CD14-positive monocyte (primary cell): ENCODE measurements at regions not wholly inside any gene's neighbourhood (a gene's known extent, or its start where the extent isn't known, plus 50 kb on each side); places are given as distances from the start of the nearest gene placed in this dataset.
A peak's percentile ranks its signal among the peaks of the same experiment; 100 is the strongest.

Experiments
- DNase-seq, 3 donors: peaks; one replicate each; pipeline ENCODE4 v3.0.0-alpha.2; 2011 to 2022
- H2AFZ ChIP-seq: 2 replicates; pipeline ENCODE4 v1.6.0; 2012; ENCODE audit warnings: mild to moderate bottlenecking, low read depth, low read length, inconsistent platforms; ENCODE audit not compliant: insufficient read depth, poor library complexity, severe bottlenecking
- H3K27ac ChIP-seq, 2 donors: 1 replicate in 1 of 2; 2 replicates in 1 of 2; pipeline ENCODE4 v1.5.1; 2012 to 2013; ENCODE audit warnings: low read length in 2 of 2, control low read depth in 1 of 2, inconsistent platforms in 1 of 2, low read depth in 1 of 2, mild to moderate bottlenecking in 1 of 2
- H3K27me3 ChIP-seq, 2 donors: one replicate each; pipeline versions ENCODE4 v1.6.0 to v1.6.1; 2011 to 2013; ENCODE audit warnings: low read length in 2 of 2; ENCODE audit not compliant: control insufficient read depth in 2 of 2, insufficient read depth in 2 of 2
- H3K36me3 ChIP-seq, 2 donors: replicated peaks in 1 of 2; 1 replicate in 1 of 2; 2 replicates in 1 of 2; pipeline versions ENCODE4 v1.5.1 to v1.6.1; 2012 to 2013; ENCODE audit warnings: low read length in 2 of 2, control low read depth in 1 of 2, inconsistent platforms in 1 of 2, mild to moderate bottlenecking in 1 of 2; ENCODE audit not compliant: insufficient read depth in 2 of 2, control insufficient read depth in 1 of 2
- H3K4me1 ChIP-seq, 2 donors: 1 replicate in 1 of 2; 2 replicates in 1 of 2; pipeline versions ENCODE4 v1.5.1 to v1.6.1; 2012 to 2013; ENCODE audit warnings: low read length in 2 of 2, control low read depth in 1 of 2, inconsistent platforms in 1 of 2, mild to moderate bottlenecking in 1 of 2, moderate library complexity in 1 of 2; ENCODE audit not compliant: insufficient read depth in 2 of 2, control insufficient read depth in 1 of 2
- H3K4me2 ChIP-seq: replicated peaks from 2 replicates; pipeline ENCODE3; 2012; ENCODE audit warnings: low read length, moderate library complexity, mild to moderate bottlenecking; ENCODE audit not compliant: poor library complexity, severe bottlenecking; ENCODE audit errors: extremely low read depth
- H3K4me3 ChIP-seq, 3 experiments: fragments of 200-600 bp in 1 of 3; sonication (generic) in 1 of 3; replicated peaks in 1 of 3; 1 replicate in 2 of 3; 2 replicates in 1 of 3; pipeline ENCODE4 v1.5.1; 2011 to 2013; ENCODE audit warnings: low read length in 3 of 3, mild to moderate bottlenecking in 3 of 3, control low read depth in 2 of 3, low read depth in 2 of 3, inconsistent platforms in 1 of 3, moderate library complexity in 1 of 3
- H3K79me2 ChIP-seq: 2 replicates; pipeline ENCODE4 v1.6.0; 2012; ENCODE audit warnings: mild to moderate bottlenecking, control low read depth, inconsistent platforms, low read length, moderate library complexity; ENCODE audit not compliant: insufficient read depth
- H3K9ac ChIP-seq: 2 replicates; pipeline ENCODE4 v1.6.0; 2017; ENCODE audit warnings: low read length, mild to moderate bottlenecking; ENCODE audit not compliant: insufficient read depth, poor library complexity, severe bottlenecking
- H3K9me3 ChIP-seq, 2 donors: replicated peaks in 1 of 2; 1 replicate in 1 of 2; 2 replicates in 1 of 2; pipeline versions ENCODE4 v1.5.1 to v1.6.1; 2012 to 2013; ENCODE audit warnings: low read length in 2 of 2, control low read depth in 1 of 2; ENCODE audit not compliant: control insufficient read depth in 1 of 2, insufficient read depth in 1 of 2
- H4K20me1 ChIP-seq: 2 replicates; pipeline ENCODE4 v1.6.0; 2012; ENCODE audit warnings: mild to moderate bottlenecking, low read length, control low read depth, moderate library complexity; ENCODE audit not compliant: insufficient read depth
- H3K27ac Mint-ChIP-seq, 7 donors: one replicate each; pipeline ENCODE4 v1.8.0; 2020; ENCODE audit warnings: mild to moderate bottlenecking in 7 of 7, mixed read lengths in 7 of 7, moderate library complexity in 6 of 7, inconsistent platforms in 2 of 7
- H3K27me3 Mint-ChIP-seq, 3 donors: one replicate each; pipeline ENCODE4 v1.8.0; 2021 to 2022; ENCODE audit warnings: low read depth in 3 of 3, mild to moderate bottlenecking in 3 of 3, mixed read lengths in 3 of 3, moderate library complexity in 3 of 3, inconsistent platforms in 1 of 3
- H3K36me3 Mint-ChIP-seq, 2 donors: one replicate each; pipeline ENCODE4 v1.8.0; 2020; ENCODE audit warnings: mixed read lengths in 2 of 2, inconsistent platforms in 1 of 2, mild to moderate bottlenecking in 1 of 2
- H3K4me1 Mint-ChIP-seq: one replicate; pipeline ENCODE4 v1.8.0; 2020; ENCODE audit warnings: mild to moderate bottlenecking, mixed read lengths
- H3K4me3 Mint-ChIP-seq, 2 donors: one replicate each; pipeline ENCODE4 v1.8.0; 2020; ENCODE audit warnings: mild to moderate bottlenecking in 2 of 2, mixed read lengths in 2 of 2, moderate library complexity in 1 of 2
- H3K9me3 Mint-ChIP-seq, 7 donors: one replicate each; pipeline ENCODE4 v1.8.0; 2020 to 2022; ENCODE audit warnings: mixed read lengths in 7 of 7, mild to moderate bottlenecking in 6 of 7, moderate library complexity in 6 of 7, inconsistent platforms in 2 of 7
- CTCF ChIP-seq: fragments of 200-600 bp; IDR thresholded peaks from one replicate; pipeline ENCODE4 v1.8.0; 2022; ENCODE audit warnings: antibody characterized with exemption, mild to moderate bottlenecking
- WGBS: methylation state at CpG from one replicate; pipeline ENCODE4 v1.1.5; 2013; ENCODE audit warnings: missing lambda C conversion rate; ENCODE audit not compliant: insufficient coverage; 5-methylcytosine and 5-hydroxymethylcytosine counted together
- intact Hi-C, 2 donors: fragments of 100-400 bp; cut with micrococcal nuclease; formaldehyde crosslinking; loops; one replicate each; pipeline versions ENCODE4 v1.15.0 to v1.15.1; 2023

GRCh38 chr6:141482796-141483597 lies 649.7 kb upstream of the GJE1 start:
- Histone ChIP-seq H3K4me2 (peak overlapping the region; percentile 56), H3K9ac (peak overlapping the region; percentile 2), H3K79me2 (no peaks in the 10 kb centered on the region), H3K36me3 (no peaks in the 10 kb centered on the region), H4K20me1 (no peaks in the 10 kb centered on the region), H2AFZ (peak overlapping the region; percentile 73), H3K4me1 (peaks cover 21 to 24% of the 10 kb centered on the region in 2 donors), H3K27ac (peak overlapping the region in 1 of 2 donors; percentile 67), H3K27me3 (no peaks in the 10 kb centered on the region), H3K9me3 (no peaks in the 10 kb centered on the region), H3K4me3 (peak overlapping the region; percentile 31 to 56 (median 48))
- no peak for DNase-seq
- no peak for TF ChIP-seq CTCF
- H3K4me1 Mint-ChIP-seq = peaks cover 20% of the 10 kb centered on the region
- H3K4me3 Mint-ChIP-seq = peak overlapping the region; percentile 49 to 86
- intact Hi-C loops = no loop called here
- H3K27ac Mint-ChIP-seq = peak overlapping the region in 6 of 7 donors; percentile 28 to 79 (median 44)
- H3K27me3 Mint-ChIP-seq = no peaks in the 10 kb centered on the region
- peaks cover 0 to 3% (median 0%) of the 10 kb centered on the region in 7 donors for H3K9me3 Mint-ChIP-seq
- no CpG with 5 or more reads among the region's 6 CpGs for WGBS
- H3K36me3 Mint-ChIP-seq = no peaks in the 10 kb centered on the region

- Mint-ChIP-seq H3K36me3 (no peaks in the 10 kb centered on the region), H3K4me3 (no peak overlapping the region), H3K27me3 (no peaks in the 10 kb centered on the region), H3K27ac (no peak overlapping the region), H3K9me3 (peaks cover 0 to 6% (median 4%) of the 10 kb centered on the region in 7 donors), H3K4me1 (no peaks in the 10 kb centered on the region)
- no peak overlapping the region for H2AFZ ChIP-seq
- H3K36me3 ChIP-seq = no peaks in the 10 kb centered on the region
- 100% methylated on average over 1 of the region's 2 CpGs for WGBS
- TF ChIP-seq CTCF = no peak
- peaks cover 0 to 3% of the 10 kb centered on the region in 2 donors for H3K9me3 ChIP-seq
- no peaks in the 10 kb centered on the region for H3K27me3 ChIP-seq
- intact Hi-C loops = no loop called here
- no peak overlapping the region for H3K4me2 ChIP-seq
- no peak for DNase-seq
- no peak overlapping the region for H3K4me3 ChIP-seq
- H3K9ac ChIP-seq = no peak overlapping the region
- no peaks in the 10 kb centered on the region for H4K20me1 ChIP-seq
- no peaks in the 10 kb centered on the region for H3K4me1 ChIP-seq
- H3K79me2 ChIP-seq = no peaks in the 10 kb centered on the region
- H3K27ac ChIP-seq = no peak overlapping the region
Measured at GRCh38 chr6:141475259-141475658, 657.5 kb upstream of the GJE1 start.
